DND-41 (cell line): ENCODE measurements at regions not wholly inside any gene's neighbourhood (a gene's known extent, or its start where the extent isn't known, plus 50 kb on each side); places are given as distances from the start of the nearest gene placed in this dataset.

Experiments
- EZH2 ChIP-seq: IDR thresholded peaks from 3 replicates; pipeline ENCODE4 v1.6.1; 2012; ENCODE audit warnings: borderline replicate concordance, low read depth, mild to moderate bottlenecking, moderate library complexity, low read length, inconsistent platforms; ENCODE audit not compliant: severe bottlenecking
- TF ChIP-seq, protein P1 (sequence below): IDR thresholded peaks from 2 replicates; pipeline ENCODE4 v1.5.1; 2012; ENCODE audit warnings: borderline replicate concordance, low read length, moderate library complexity, mild to moderate bottlenecking; ENCODE audit not compliant: poor library complexity, severe bottlenecking; ENCODE audit errors: extremely low read depth

DNA sequence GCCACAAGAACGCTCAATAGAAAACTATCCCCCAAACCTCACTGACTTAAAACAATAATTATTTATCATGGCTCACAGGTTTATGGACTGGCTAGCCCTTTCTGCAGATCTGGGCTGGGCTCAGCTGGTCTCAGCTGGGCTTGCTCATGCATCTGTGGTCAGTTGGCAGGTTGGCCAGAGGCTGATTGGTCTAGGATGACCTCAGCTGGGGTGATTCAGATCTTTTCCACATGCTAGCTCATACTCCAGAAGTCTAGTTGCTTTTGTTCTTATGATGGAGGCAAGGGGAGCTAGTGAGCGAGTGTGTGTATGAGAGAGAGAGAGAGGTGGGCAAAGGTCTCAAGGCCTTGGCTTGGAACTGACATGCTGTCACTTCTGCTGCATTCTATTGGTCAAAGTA is 181.2 kb upstream of the NRXN3 start:
- TF ChIP-seq, protein P1, sequence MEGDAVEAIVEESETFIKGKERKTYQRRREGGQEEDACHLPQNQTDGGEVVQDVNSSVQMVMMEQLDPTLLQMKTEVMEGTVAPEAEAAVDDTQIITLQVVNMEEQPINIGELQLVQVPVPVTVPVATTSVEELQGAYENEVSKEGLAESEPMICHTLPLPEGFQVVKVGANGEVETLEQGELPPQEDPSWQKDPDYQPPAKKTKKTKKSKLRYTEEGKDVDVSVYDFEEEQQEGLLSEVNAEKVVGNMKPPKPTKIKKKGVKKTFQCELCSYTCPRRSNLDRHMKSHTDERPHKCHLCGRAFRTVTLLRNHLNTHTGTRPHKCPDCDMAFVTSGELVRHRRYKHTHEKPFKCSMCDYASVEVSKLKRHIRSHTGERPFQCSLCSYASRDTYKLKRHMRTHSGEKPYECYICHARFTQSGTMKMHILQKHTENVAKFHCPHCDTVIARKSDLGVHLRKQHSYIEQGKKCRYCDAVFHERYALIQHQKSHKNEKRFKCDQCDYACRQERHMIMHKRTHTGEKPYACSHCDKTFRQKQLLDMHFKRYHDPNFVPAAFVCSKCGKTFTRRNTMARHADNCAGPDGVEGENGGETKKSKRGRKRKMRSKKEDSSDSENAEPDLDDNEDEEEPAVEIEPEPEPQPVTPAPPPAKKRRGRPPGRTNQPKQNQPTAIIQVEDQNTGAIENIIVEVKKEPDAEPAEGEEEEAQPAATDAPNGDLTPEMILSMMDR = no peak
- TF ChIP-seq EZH2 = no peak
